ENCODE measurements at regions not wholly inside any gene's neighbourhood (a gene's known extent, or its start where the extent isn't known, plus 50 kb on each side); places are given as distances from the start of the nearest gene placed in this dataset.

DNA sequence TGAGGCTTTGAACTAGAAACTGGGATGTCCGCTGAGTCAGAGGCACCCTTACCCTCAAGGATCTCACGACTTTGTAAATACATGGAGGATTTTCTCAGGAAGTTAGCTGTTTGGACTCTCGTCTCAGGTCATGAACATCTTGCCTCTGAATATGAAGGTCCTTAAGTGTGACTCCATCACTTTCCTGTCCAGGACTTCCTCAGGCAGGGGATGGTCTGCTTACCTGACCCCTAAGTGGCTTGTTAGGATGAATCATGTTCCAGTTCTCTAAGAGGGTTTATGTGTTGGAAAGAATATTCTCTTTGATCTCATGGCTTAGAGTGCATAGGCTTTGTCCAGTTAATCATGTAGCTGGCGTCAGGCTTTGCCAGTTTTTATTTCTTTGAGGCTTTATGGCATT lies 511.7 kb upstream of the KLF4 start:
- Histone ChIP-seq H2BK12ac (ENCODE audit: insufficient read length, low read depth, low read length) (no peak overlapping the region), H3K79me1 (ENCODE audit: insufficient read depth, low read depth, low read length, poor library complexity, severe bottlenecking) (no peaks in the 10 kb centered on the region), H4K20me1 (ENCODE audit: control insufficient read depth, insufficient read depth, insufficient read length) (no peaks in the 10 kb centered on the region), H3K4me2 (ENCODE audit: insufficient read depth, insufficient read length, low read length) (no peak overlapping the region), H3K4me1 (ENCODE audit: insufficient read depth, low read length) (peaks cover 6% of the 10 kb centered on the region; the same call in 1 of the 2 replicates), H4K8ac (replicated peaks; ENCODE audit: insufficient read length, low read depth, low read length) (no peak overlapping the region), H3K9me3 (ENCODE audit: control insufficient read depth, low read depth, low read length) (no peaks in the 10 kb centered on the region), H3K79me2 (ENCODE audit: insufficient read depth, low read length) (no peaks in the 10 kb centered on the region), H3K56ac (ENCODE audit: insufficient read length, low read depth, low read length) (no peak overlapping the region), H3K23me2 (ENCODE audit: insufficient read length, low read depth, low read length, poor library complexity, severe bottlenecking) (no peaks in the 10 kb centered on the region), H3K18ac (ENCODE audit: insufficient read length, low read depth, low read length) (no peak overlapping the region), H2BK20ac (ENCODE audit: low read depth, low read length, poor library complexity, severe bottlenecking) (no peak overlapping the region), H2BK15ac (ENCODE audit: low read depth, low read length) (no peak overlapping the region), H2AFZ (ENCODE audit: low read length) (no peak overlapping the region), H3K4ac (ENCODE audit: low read depth, low read length) (no peak overlapping the region), H3K27ac (ENCODE audit: insufficient read length, low read depth, low read length) (no peak overlapping the region), H2BK5ac (ENCODE audit: insufficient read length, low read length) (no peak overlapping the region), H3K14ac (ENCODE audit: insufficient read depth, low read length) (no peak overlapping the region), H2BK120ac (ENCODE audit: low read depth, low read length, poor library complexity, severe bottlenecking) (no peak overlapping the region), H3K23ac (ENCODE audit: insufficient read length, low read depth, low read length) (no peak overlapping the region), H3K9ac (ENCODE audit: extremely low read depth, insufficient read length, low read length) (no peak overlapping the region), H3K27me3 (ENCODE audit: insufficient read depth, low read length) (no peaks in the 10 kb centered on the region), H2AK5ac (ENCODE audit: insufficient read length, low read length) (no peak overlapping the region), H3T11ph (ENCODE audit: low read length) (no peak overlapping the region), H4K91ac (ENCODE audit: insufficient read length, low read depth, low read length) (no peak overlapping the region), H4K5ac (ENCODE audit: insufficient read length, low read depth, low read length) (no peak overlapping the region)
- DNase-seq, result no peak
- peaks cover 8 to 20% of the 10 kb centered on the region in 2 experiments for H3K4me1 Mint-ChIP-seq
- WGBS (ENCODE audit: extremely low coverage, insufficient read length, low lambda C conversion rate), result no CpG with 5 or more reads among the region's 4 CpGs
- TF ChIP-seq, protein P1, sequence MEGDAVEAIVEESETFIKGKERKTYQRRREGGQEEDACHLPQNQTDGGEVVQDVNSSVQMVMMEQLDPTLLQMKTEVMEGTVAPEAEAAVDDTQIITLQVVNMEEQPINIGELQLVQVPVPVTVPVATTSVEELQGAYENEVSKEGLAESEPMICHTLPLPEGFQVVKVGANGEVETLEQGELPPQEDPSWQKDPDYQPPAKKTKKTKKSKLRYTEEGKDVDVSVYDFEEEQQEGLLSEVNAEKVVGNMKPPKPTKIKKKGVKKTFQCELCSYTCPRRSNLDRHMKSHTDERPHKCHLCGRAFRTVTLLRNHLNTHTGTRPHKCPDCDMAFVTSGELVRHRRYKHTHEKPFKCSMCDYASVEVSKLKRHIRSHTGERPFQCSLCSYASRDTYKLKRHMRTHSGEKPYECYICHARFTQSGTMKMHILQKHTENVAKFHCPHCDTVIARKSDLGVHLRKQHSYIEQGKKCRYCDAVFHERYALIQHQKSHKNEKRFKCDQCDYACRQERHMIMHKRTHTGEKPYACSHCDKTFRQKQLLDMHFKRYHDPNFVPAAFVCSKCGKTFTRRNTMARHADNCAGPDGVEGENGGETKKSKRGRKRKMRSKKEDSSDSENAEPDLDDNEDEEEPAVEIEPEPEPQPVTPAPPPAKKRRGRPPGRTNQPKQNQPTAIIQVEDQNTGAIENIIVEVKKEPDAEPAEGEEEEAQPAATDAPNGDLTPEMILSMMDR (conservative IDR thresholded peaks at IDR 0.05), result no peak
- H3K4me3 Mint-ChIP-seq, result no peak overlapping the region
- no peaks in the 10 kb centered on the region for H3K9me3 Mint-ChIP-seq
- H3K36me3 Mint-ChIP-seq (ENCODE audit: insufficient read depth in 1 of 3, low read depth in 3 of 3), result no peaks in the 10 kb centered on the region
- H3K27ac Mint-ChIP-seq, result no peak overlapping the region
- no peaks in the 10 kb centered on the region; the same call in 1 of the 2 replicates for H3K27me3 Mint-ChIP-seq (ENCODE audit: low read depth)
